OCI-LY7 (cell line): ENCODE measurements at regions not wholly inside any gene's neighbourhood (a gene's known extent, or its start where the extent isn't known, plus 50 kb on each side); places are given as distances from the start of the nearest gene placed in this dataset.

Experiments
- EZH2phosphoT487 ChIP-seq: fragments of 200-600 bp; sonication (generic); IDR thresholded peaks from 2 replicates; pipeline ENCODE4 v1.6.1; 2018; ENCODE audit warnings: low read depth, borderline replicate concordance, mild to moderate bottlenecking, mixed run types, antibody characterized with exemption, low read length, moderate library complexity, mixed read lengths
- TF ChIP-seq, protein P1 (sequence below): fragments of 200-600 bp; sonication (generic); conservative IDR thresholded peaks from 2 replicates; pipeline ENCODE4 v1.5.1; 2014; ENCODE audit warnings: mild to moderate bottlenecking, antibody characterized with exemption, low read length, moderate library complexity, mixed read lengths

DNA sequence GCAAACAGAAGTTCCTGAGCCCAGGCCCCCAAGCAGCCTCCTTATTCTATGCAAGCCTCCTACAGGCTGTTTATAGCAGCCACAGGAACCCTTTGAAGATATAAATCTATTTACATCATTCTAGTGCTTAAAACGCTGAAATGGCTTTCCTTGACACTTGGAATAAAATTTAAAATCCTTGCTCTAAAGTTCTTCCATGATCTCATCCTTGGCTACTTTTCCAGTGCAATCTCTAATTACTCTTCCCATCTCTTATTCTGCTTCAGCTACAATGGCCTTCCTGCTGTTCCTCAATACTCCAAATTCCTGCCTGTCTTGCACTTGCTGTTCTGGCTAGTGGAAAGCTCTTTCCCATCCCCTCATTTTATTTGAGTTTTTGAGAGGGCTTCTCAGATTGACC is 634.2 kb upstream of the NR3C2 start:
- TF ChIP-seq, protein P1, sequence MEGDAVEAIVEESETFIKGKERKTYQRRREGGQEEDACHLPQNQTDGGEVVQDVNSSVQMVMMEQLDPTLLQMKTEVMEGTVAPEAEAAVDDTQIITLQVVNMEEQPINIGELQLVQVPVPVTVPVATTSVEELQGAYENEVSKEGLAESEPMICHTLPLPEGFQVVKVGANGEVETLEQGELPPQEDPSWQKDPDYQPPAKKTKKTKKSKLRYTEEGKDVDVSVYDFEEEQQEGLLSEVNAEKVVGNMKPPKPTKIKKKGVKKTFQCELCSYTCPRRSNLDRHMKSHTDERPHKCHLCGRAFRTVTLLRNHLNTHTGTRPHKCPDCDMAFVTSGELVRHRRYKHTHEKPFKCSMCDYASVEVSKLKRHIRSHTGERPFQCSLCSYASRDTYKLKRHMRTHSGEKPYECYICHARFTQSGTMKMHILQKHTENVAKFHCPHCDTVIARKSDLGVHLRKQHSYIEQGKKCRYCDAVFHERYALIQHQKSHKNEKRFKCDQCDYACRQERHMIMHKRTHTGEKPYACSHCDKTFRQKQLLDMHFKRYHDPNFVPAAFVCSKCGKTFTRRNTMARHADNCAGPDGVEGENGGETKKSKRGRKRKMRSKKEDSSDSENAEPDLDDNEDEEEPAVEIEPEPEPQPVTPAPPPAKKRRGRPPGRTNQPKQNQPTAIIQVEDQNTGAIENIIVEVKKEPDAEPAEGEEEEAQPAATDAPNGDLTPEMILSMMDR: no peak
- no peak for TF ChIP-seq EZH2phosphoT487
